AG09309 (cell line): ENCODE measurements at regions not wholly inside any gene's neighbourhood (a gene's known extent, or its start where the extent isn't known, plus 50 kb on each side); places are given as distances from the start of the nearest gene placed in this dataset.
"Not testable (repeated sequence)": the region's sequence is repeated elsewhere in the genome, so short reads cannot be mapped to it uniquely, and the experiment has no call there.

Experiments used
- DNase-seq: peaks from one replicate; pipeline ENCODE4 v3.0.0-alpha.2; 2010; ENCODE audit warnings: low read depth
- H3K4me3 ChIP-seq: 2 replicates; pipeline ENCODE4 v1.5.1; 2011; ENCODE audit warnings: mild to moderate bottlenecking, low read depth, low read length, moderate library complexity; ENCODE audit not compliant: control insufficient read depth
- CTCF ChIP-seq: IDR thresholded peaks from 2 replicates; pipeline ENCODE4 v1.5.1; 2011; ENCODE audit warnings: mild to moderate bottlenecking, low read depth, low read length, inconsistent platforms; ENCODE audit not compliant: insufficient read depth, control insufficient read depth; ENCODE audit errors: missing control alignments

- no peak for TF ChIP-seq CTCF
- DNase-seq: no peak
- H3K4me3 ChIP-seq: no peak overlapping the region
Observed at GRCh38 chr14:89509891-89510290, 92.9 kb upstream of the FOXN3 start.

DNA sequence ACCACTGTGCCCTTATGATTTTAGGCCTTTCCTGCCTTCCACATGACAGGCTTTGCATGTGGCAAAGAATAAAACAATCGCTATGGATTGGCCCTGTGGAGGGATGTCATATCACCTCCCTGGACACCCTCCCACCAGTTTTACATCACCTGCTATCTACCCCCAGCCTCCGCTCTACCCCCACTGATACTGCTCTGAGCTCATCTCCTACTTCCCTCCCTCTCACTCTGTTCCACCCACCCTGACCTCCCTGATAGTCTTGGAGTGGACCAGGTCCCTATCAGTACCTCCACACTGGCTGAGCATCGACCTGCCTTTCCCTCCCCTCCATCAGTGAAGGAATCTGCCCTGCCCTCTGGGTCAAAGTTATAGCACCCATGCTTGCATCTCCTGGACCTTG, 91.8 kb upstream of the FOXN3 start:
- TF ChIP-seq CTCF: no peak
- no peak for DNase-seq
- H3K4me3 ChIP-seq: no peak overlapping the region

DNA sequence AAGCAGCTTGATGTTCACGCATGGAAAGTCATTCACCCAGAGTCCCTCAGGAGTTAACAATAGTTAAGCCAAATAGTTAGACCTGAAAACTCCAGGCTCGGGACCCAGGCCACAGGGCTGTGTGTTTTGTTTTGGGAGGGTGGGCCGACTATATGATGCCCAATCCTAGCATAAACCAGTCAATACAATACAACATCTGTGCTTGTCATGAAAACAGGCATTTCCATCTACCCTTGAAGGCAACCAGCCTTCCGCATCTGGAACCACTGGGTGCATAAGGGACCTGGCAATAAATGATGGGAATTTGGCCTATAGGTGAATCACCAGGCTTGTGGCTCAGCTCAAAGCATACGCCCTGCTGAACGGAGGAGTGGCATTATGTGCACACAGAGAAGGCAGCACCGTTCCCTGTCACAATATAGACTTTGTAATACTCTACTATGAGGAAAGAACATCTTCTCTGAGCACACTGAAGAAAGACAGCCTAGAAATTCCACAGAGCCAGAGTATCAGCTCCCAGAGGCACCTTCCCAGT, 91.0 kb upstream of the FOXN3 start:
- H3K4me3 ChIP-seq: no peak overlapping the region
- no peak for TF ChIP-seq CTCF
- no peak for DNase-seq

DNA sequence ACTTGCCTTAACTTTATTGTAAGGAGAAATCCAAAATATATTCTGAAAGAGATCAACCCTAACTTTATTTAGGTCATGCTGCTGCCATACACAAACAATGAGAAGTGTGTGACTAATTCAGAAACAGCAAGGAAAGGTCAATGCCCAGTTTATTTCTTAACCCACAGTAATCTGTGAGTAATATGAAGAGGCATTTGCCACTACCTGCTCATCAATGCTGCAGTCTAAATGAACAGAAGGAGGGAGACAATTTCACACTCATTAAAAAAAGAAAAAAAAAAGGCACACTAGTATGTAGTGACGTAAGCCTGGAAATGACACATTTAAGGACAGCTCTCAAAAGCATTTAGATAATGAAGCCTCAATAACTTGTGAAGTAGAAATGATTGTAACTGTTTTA, 90.5 kb upstream of the FOXN3 start:
- TF ChIP-seq CTCF: no peak
- peak; percentile 39 for DNase-seq
- H3K4me3 ChIP-seq: no peak overlapping the region

GRCh38 chr14:89506891-89507452, 89.9 kb upstream of the FOXN3 start:
- DNase-seq, H3K4me3 ChIP-seq: not testable (repeated sequence)

DNA sequence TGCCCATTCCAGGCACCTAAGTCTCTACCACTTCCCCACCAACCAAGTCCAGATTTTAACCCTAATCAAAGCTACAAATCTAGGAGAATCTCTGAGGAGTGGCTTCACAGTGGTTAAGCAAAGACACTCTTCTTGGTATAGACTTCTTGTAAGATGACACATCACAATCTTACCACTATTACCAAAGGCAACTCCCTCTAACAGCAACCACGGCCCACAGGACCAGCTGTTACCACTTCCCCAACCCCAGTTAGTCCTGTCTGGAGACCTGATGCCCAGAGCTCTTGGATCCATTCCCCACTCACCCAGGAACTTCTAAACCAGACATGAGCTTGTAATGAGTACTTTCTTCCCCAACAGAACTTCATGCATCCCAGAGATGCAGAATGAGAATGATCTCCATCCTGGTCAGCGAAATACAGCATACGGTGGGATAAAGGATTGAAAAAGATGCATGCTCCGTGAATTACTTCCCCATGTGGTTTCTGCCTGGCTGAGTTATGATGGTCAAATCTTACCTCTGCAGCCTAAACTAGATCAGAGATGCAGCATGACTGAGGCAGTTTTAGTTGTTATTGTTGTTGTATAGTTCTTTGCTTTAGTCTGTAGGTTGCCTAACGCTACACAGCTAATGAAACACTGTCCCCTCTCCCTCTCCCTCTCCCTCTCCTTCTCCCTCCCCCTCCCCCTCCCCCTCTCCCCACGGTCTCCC, 87.7 kb upstream of the FOXN3 start:
- H3K4me3 ChIP-seq: no peak overlapping the region
- peak; percentile 58 for DNase-seq
- no peak for TF ChIP-seq CTCF

DNA sequence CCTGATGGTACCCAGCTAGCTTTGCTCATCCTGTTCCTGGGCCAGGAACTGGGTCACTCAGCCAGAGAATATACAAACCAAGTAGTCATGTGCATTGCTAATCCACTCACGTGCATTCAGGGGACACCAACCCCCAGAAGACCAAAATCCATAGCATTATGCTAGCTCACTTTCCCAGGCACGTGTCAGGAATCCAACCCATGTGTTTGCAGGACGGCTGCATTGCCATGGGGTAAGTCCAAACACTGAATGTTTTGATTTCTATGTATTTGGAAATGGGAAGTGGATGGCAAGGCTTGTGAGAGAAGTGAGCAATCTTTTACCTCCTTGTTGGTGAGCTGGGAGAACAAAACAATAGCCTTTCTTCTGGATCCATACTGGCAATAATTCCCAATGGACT, 87.1 kb upstream of the FOXN3 start:
- no peak for TF ChIP-seq CTCF
- H3K4me3 ChIP-seq: no peak overlapping the region
- DNase-seq: no peak
